Spinal cord (tissue), 9 donors: ENCODE measurements at regions not wholly inside any gene's neighbourhood (a gene's known extent, or its start where the extent isn't known, plus 50 kb on each side); places are given as distances from the start of the nearest gene placed in this dataset.

Experiments
- DNase-seq, 6 donors: peaks; one replicate each; pipeline versions ENCODE4 v3.0.0 to v3.0.0-alpha.2; 2013 to 2015; ENCODE audit warnings: low spot score in 6 of 6, low read depth in 4 of 6
- H3K27ac ChIP-seq: one replicate; pipeline ENCODE4 v1.5.1; 2013; ENCODE audit warnings: low read depth, low read length, control low read depth
- H3K27me3 ChIP-seq: one replicate; pipeline ENCODE4 v1.6.1; 2013; ENCODE audit warnings: low read length; ENCODE audit not compliant: control insufficient read depth, insufficient read depth
- H3K36me3 ChIP-seq: one replicate; pipeline ENCODE4 v1.6.1; 2013; ENCODE audit warnings: low read length; ENCODE audit not compliant: control insufficient read depth, insufficient read depth
- H3K4me1 ChIP-seq: one replicate; pipeline ENCODE4 v1.6.1; 2013; ENCODE audit warnings: low read length; ENCODE audit not compliant: control insufficient read depth, insufficient read depth
- H3K4me3 ChIP-seq: one replicate; pipeline ENCODE4 v1.5.1; 2013; ENCODE audit warnings: low read depth, low read length, control low read depth
- H3K9me3 ChIP-seq: one replicate; pipeline ENCODE4 v1.6.1; 2013; ENCODE audit warnings: low read length; ENCODE audit not compliant: control insufficient read depth, insufficient read depth
- WGBS: methylation state at CpG from one replicate; pipeline ENCODE4 v1.1.5; 2013; ENCODE audit warnings: missing lambda C conversion rate; ENCODE audit not compliant: insufficient coverage; 5-methylcytosine and 5-hydroxymethylcytosine counted together
- donor health status: healthy.

DNA sequence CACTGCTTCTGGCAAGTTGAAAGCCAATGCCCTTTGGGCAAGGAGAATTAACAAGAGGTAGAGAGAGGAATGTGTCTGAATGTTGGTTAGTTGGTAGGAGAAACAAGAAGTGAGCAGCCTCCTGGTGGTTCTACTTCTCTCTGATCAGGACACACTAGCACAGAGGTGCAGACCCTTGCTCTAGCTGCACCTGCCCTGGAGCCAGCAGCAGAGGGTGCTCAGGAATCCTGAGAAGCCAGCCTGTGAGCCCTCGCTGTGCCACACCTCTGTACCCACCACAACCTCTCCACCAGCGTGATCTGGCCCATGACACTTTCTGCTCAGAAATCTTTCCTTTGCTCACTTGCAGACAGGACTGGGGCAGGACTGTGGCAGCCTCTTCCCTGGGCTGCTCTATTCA is 364.7 kb downstream of the RPS24 start:
- Histone ChIP-seq H3K4me3 (no peak overlapping the region), H3K36me3 (no peaks in the 10 kb centered on the region), H3K9me3 (no peaks in the 10 kb centered on the region), H3K27ac (no peak overlapping the region), H3K4me1 (peaks cover 30% of the 10 kb centered on the region), H3K27me3 (peaks cover 3% of the 10 kb centered on the region)
- 94% methylated on average over 2 of the region's 2 CpGs for WGBS
- DNase-seq = no peak

- Histone ChIP-seq H3K4me3 (no peak overlapping the region), H3K9me3 (no peaks in the 10 kb centered on the region), H3K36me3 (no peaks in the 10 kb centered on the region), H3K27me3 (peaks cover 8% of the 10 kb centered on the region), H3K4me1 (peaks cover 43% of the 10 kb centered on the region), H3K27ac (peak overlapping the region; percentile 81)
- peak in 5 of 6 donors; percentile 64 to 96 (median 77) for DNase-seq
- WGBS = 31% methylated on average over 12 of the region's 13 CpGs
Measured at GRCh38 chr10:78401624-78402367, 368.1 kb downstream of the RPS24 start.

DNA sequence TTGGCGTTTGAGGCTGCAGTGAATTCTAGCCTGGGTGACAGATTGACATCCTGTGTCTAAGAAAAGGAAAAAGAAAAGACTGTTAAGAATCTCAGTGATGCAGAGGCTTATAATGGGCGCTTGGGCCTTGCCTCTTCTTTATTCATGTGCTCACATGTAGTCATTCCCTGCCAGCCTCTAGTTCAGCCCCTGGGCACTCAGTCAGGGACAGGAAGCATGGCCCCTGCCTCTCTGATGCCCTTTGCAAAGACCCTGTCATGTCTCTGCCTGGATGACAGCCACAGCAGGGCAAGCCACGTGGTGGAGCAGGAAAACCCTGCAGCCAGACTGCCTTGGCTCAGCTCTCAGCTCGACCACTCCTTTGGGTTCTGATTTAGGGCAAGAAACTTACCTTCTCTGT is 368.9 kb downstream of the RPS24 start:
- DNase-seq = peak in 2 of 6 donors; percentile 40 to 77
- H3K27ac ChIP-seq = peak overlapping the region; percentile 81
- peaks cover 51% of the 10 kb centered on the region for H3K4me1 ChIP-seq
- H3K9me3 ChIP-seq = no peaks in the 10 kb centered on the region
- peaks cover 9% of the 10 kb centered on the region for H3K27me3 ChIP-seq
- no peaks in the 10 kb centered on the region for H3K36me3 ChIP-seq
- H3K4me3 ChIP-seq = no peak overlapping the region
- WGBS = 43% methylated on average over 4 of the region's 4 CpGs

- Histone ChIP-seq H3K4me3 (no peak overlapping the region), H3K4me1 (peaks cover 59% of the 10 kb centered on the region), H3K27me3 (peaks cover 9% of the 10 kb centered on the region), H3K27ac (no peak overlapping the region), H3K36me3 (no peaks in the 10 kb centered on the region), H3K9me3 (no peaks in the 10 kb centered on the region)
- no CpG with 5 or more reads among the region's 6 CpGs for WGBS
- DNase-seq = no peak
Measured at GRCh38 chr10:78403781-78404180, 370.1 kb downstream of the RPS24 start.

DNA sequence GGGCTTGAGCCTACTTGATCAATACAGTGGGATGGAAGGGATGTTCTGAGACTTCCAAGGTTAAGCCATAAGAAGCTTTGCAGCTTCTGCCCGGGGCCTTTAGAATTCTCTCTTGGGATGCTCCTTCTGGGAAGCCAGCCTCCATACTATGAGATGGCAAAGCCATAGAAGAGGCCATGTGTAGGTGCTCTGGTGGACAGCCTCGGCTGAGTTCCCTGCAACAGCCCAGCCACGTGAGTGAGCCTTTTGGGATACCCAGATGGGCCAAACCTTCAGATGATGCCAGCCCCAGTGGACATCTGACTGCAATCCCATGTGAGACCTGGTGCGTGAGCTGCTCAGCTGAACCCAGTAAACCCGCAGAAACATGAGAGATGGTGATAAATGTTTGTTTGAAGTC is 370.6 kb downstream of the RPS24 start:
- 97% methylated on average over 5 of the region's 5 CpGs for WGBS
- H3K4me3 ChIP-seq = no peak overlapping the region
- H3K36me3 ChIP-seq = no peaks in the 10 kb centered on the region
- H3K27ac ChIP-seq = no peak overlapping the region
- peaks cover 7% of the 10 kb centered on the region for H3K27me3 ChIP-seq
- H3K9me3 ChIP-seq = no peaks in the 10 kb centered on the region
- DNase-seq = no peak
- H3K4me1 ChIP-seq = peaks cover 62% of the 10 kb centered on the region

DNA sequence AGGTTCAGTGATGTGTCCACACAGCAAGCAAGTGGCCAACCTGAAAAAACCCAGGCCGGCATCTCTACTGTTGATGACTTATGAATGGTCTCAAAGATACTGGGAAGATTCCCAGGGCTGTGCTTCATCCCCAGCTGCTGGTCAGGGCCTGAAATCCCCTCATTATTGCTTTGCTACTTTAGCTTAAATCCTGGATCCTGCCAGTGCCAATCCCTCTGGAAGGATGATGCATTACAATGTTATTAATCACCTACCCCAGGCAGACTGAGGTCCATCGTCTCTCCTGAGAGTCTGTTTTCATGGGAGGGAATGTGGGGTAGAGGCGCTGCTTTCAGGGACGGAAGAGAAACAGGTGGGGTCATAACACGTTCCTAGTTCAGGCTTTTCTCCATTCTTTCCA is 371.6 kb downstream of the RPS24 start:
- H3K4me3 ChIP-seq = no peak overlapping the region
- no peak overlapping the region for H3K27ac ChIP-seq
- H3K4me1 ChIP-seq = peaks cover 60% of the 10 kb centered on the region
- whole genome bisulfite sequencing = 89% methylated on average over 5 of the region's 5 CpGs
- no peaks in the 10 kb centered on the region for H3K9me3 ChIP-seq
- no peaks in the 10 kb centered on the region for H3K36me3 ChIP-seq
- DNase-seq = no peak
- peaks cover 7% of the 10 kb centered on the region for H3K27me3 ChIP-seq

DNA sequence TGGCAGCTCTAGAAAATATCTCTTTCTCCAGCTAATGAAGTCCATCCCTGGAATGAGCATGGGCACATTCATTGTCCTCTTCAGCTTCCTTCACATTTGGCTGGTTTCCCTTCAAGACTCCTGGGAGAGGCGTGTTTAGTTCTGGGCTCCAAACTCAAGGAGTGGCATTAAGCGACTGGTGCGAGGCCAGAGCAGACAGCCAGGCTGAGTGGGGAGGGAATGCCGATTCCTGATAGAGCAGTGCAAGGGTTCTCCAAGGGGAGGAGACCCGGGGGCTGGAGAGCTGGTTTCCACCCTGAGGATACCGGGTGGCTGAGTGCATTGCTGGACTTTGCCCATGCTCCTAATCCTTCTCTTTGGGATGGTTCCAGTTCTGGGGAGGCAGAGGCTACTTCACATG is 372.1 kb downstream of the RPS24 start:
- H3K27ac ChIP-seq = no peak overlapping the region
- 89% methylated on average over 6 of the region's 6 CpGs for WGBS
- H3K4me1 ChIP-seq = peaks cover 60% of the 10 kb centered on the region
- no peak overlapping the region for H3K4me3 ChIP-seq
- H3K36me3 ChIP-seq = no peaks in the 10 kb centered on the region
- no peaks in the 10 kb centered on the region for H3K9me3 ChIP-seq
- DNase-seq = no peak
- H3K27me3 ChIP-seq = peaks cover 7% of the 10 kb centered on the region

- Histone ChIP-seq H3K36me3 (no peaks in the 10 kb centered on the region), H3K27me3 (peaks cover 7% of the 10 kb centered on the region), H3K9me3 (no peaks in the 10 kb centered on the region), H3K4me3 (peak overlapping the region; percentile 43), H3K4me1 (peaks cover 56% of the 10 kb centered on the region), H3K27ac (peak overlapping the region; percentile 74)
- 8% methylated on average over 10 of the region's 10 CpGs for WGBS
- no peak for DNase-seq
Measured at GRCh38 chr10:78406648-78407008, 373.0 kb downstream of the RPS24 start.

- Histone ChIP-seq H3K9me3 (no peaks in the 10 kb centered on the region), H3K27ac (peak overlapping the region; percentile 80), H3K4me1 (peaks cover 51% of the 10 kb centered on the region)
Measured at GRCh38 chr10:78407009-78407711, 373.5 kb downstream of the RPS24 start.

DNA sequence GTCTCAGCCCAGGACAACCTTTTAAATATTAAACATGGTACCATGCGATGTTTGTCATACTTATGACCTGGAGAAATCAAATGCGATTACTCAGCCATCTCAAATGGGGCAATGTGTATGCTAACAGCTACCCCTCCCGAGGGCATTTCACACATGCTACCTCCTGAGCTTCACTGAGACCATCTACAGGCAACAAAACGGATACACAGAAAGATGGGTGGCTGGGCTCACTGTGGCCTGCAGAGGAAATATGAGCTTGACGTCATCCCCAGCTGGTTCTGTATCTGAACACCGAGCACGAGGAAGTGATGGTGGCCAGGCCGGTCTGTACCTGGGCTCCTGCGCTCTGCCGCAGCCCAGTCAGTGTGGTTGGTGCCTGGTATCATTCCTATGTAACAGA is 374.3 kb downstream of the RPS24 start:
- H3K27me3 ChIP-seq = peaks cover 7% of the 10 kb centered on the region
- H3K4me3 ChIP-seq = no peak overlapping the region
- peak in 1 of 6 donors; percentile 50 for DNase-seq
- H3K9me3 ChIP-seq = no peaks in the 10 kb centered on the region
- H3K27ac ChIP-seq = peak overlapping the region; percentile 80
- peaks cover 45% of the 10 kb centered on the region for H3K4me1 ChIP-seq
- 88% methylated on average over 9 of the region's 10 CpGs for WGBS
- H3K36me3 ChIP-seq = no peaks in the 10 kb centered on the region

More at GRCh38 chr10:78407009-78407711, 373.5 kb downstream of the RPS24 start:
- 7% methylated on average over 15 of the region's 20 CpGs for WGBS
- H3K36me3 ChIP-seq = no peaks in the 10 kb centered on the region
- peak; percentile 82 to 99 (median 90) for DNase-seq
- peaks cover 7% of the 10 kb centered on the region for H3K27me3 ChIP-seq
- peak overlapping the region; percentile 43 for H3K4me3 ChIP-seq
